GM23338 (cell line): ENCODE measurements at regions not wholly inside any gene's neighbourhood (a gene's known extent, or its start where the extent isn't known, plus 50 kb on each side); places are given as distances from the start of the nearest gene placed in this dataset.

Experiments
- ATAC-seq: fragments of 200-7000 bp; cut with Tn5 transposase; 3 replicates; pipeline ENCODE4 v1.9.1; 2020
- DNase-seq: peaks from one replicate; pipeline ENCODE4 v3.0.0-alpha.2; 2015; ENCODE audit warnings: low spot score
- H2AFZ ChIP-seq: fragments of 200-600 bp; sonication (generic); 2 replicates; pipeline ENCODE4 v1.8.0; 2016; ENCODE audit warnings: antibody characterized with exemption, mild to moderate bottlenecking, moderate library complexity
- H3F3A ChIP-seq: fragments of 200-600 bp; sonication (generic); replicated peaks from 2 replicates; pipeline ENCODE4 v1.8.0; 2017; ENCODE audit warnings: antibody characterized with exemption, mixed run types, low read depth
- H3K27ac ChIP-seq: fragments of 200-600 bp; sonication (generic); 2 replicates; pipeline ENCODE4 v1.6.1; 2016; ENCODE audit warnings: low read depth
- H3K27me3 ChIP-seq: fragments of 200-600 bp; sonication (generic); 2 replicates; pipeline ENCODE4 v1.8.0; 2016; ENCODE audit warnings: mild to moderate bottlenecking, mixed run types, moderate library complexity; ENCODE audit not compliant: insufficient read depth
- H3K36me3 ChIP-seq: fragments of 200-600 bp; sonication (generic); 2 replicates; pipeline ENCODE4 v1.8.0; 2016; ENCODE audit warnings: mild to moderate bottlenecking; ENCODE audit not compliant: insufficient read depth
- H3K4me1 ChIP-seq: fragments of 200-600 bp; sonication (generic); 2 replicates; pipeline ENCODE4 v1.8.0; 2016; ENCODE audit warnings: mild to moderate bottlenecking, moderate library complexity; ENCODE audit not compliant: insufficient read depth
- H3K4me2 ChIP-seq: fragments of 200-600 bp; sonication (generic); 2 replicates; pipeline ENCODE4 v1.7.1; 2017; ENCODE audit warnings: mixed run types
- H3K4me3 ChIP-seq: fragments of 200-600 bp; sonication (generic); 2 replicates; pipeline ENCODE4 v1.6.1; 2016; ENCODE audit warnings: mixed run types
- H3K79me2 ChIP-seq: fragments of 200-600 bp; sonication (generic); replicated peaks from 2 replicates; pipeline ENCODE4 v1.8.0; 2017; ENCODE audit warnings: mild to moderate bottlenecking; ENCODE audit not compliant: insufficient read depth
- H3K9me2 ChIP-seq: fragments of 200-600 bp; sonication (generic); 2 replicates; pipeline ENCODE4 v1.8.0; 2017; ENCODE audit not compliant: insufficient read depth
- H4K20me1 ChIP-seq: fragments of 200-600 bp; sonication (generic); replicated peaks from 2 replicates; pipeline ENCODE4 v1.8.0; 2017; ENCODE audit warnings: mild to moderate bottlenecking; ENCODE audit not compliant: insufficient read depth
- H3K27ac Mint-ChIP-seq: 2 replicates; pipeline ENCODE4 v1.8.0; 2020; ENCODE audit warnings: inconsistent platforms, mild to moderate bottlenecking, moderate library complexity, mixed read lengths
- H3K27me3 Mint-ChIP-seq: 3 replicates; pipeline ENCODE4 v1.8.0; 2022; ENCODE audit warnings: low read depth, mild to moderate bottlenecking, moderate library complexity, mixed read lengths, inconsistent platforms; ENCODE audit not compliant: insufficient read depth, poor library complexity
- H3K36me3 Mint-ChIP-seq: 3 replicates; pipeline ENCODE4 v1.8.0; 2021; ENCODE audit warnings: low read depth, mild to moderate bottlenecking, inconsistent platforms, moderate library complexity, mixed read lengths
- H3K4me1 Mint-ChIP-seq: 3 replicates; pipeline ENCODE4 v1.8.0; 2020; ENCODE audit warnings: mild to moderate bottlenecking, inconsistent platforms, mixed read lengths
- H3K4me3 Mint-ChIP-seq: 3 replicates; pipeline ENCODE4 v1.8.0; 2021; ENCODE audit warnings: moderate library complexity, mild to moderate bottlenecking, inconsistent platforms, mixed read lengths
- H3K9me3 Mint-ChIP-seq: 3 replicates; pipeline ENCODE4 v1.8.0; 2020; ENCODE audit warnings: moderate library complexity, mild to moderate bottlenecking, inconsistent platforms, mixed read lengths
- EZH2 ChIP-seq: fragments of 200-600 bp; sonication (generic); IDR thresholded peaks from one replicate; pipeline ENCODE4 v1.8.0; 2017; ENCODE audit warnings: antibody characterized with exemption, mild to moderate bottlenecking, low read depth; ENCODE audit not compliant: unreplicated experiment
- EZH2phosphoT487 ChIP-seq: fragments of 200-600 bp; sonication (generic); IDR thresholded peaks from one replicate; pipeline ENCODE4 v1.8.1; 2018; ENCODE audit warnings: antibody characterized with exemption; ENCODE audit not compliant: unreplicated experiment
- JUNB ChIP-seq: IDR thresholded peaks from one replicate; pipeline ENCODE4 v1.6.1; 2016; ENCODE audit warnings: antibody characterized with exemption; ENCODE audit not compliant: unreplicated experiment
- NANOG ChIP-seq: IDR thresholded peaks from 2 replicates; pipeline ENCODE4 v1.6.1; 2016; ENCODE audit warnings: antibody characterized with exemption, borderline replicate concordance
- ZNF114 ChIP-seq: fragments of 250-450 bp; sonication (Bioruptor Pico); IDR thresholded peaks from 2 replicates; pipeline ENCODE4 v1.5.0; 2020; ENCODE audit warnings: mild to moderate bottlenecking, moderate library complexity
- TF ChIP-seq, protein P1 (sequence below), 2 experiments: fragments of 200-600 bp in 1 of 2; sonication (generic) in 1 of 2; conservative IDR thresholded peaks; 2 replicates each; pipeline versions ENCODE4 v1.5.1 to v1.6.1; 2016 to 2017; ENCODE audit warnings: antibody characterized with exemption in 2 of 2, low read depth in 2 of 2, mild to moderate bottlenecking in 2 of 2, moderate library complexity in 1 of 2
- TF ChIP-seq, protein P2 (sequence below): IDR thresholded peaks from 2 replicates; pipeline ENCODE4 v1.6.1; 2016; ENCODE audit warnings: antibody characterized with exemption
- TF ChIP-seq, protein P3 (sequence below): fragments of 250-450 bp; sonication (Bioruptor Pico); IDR thresholded peaks from 2 replicates; pipeline ENCODE4 v1.5.0; 2020; ENCODE audit warnings: mild to moderate bottlenecking, moderate library complexity

GRCh38 chr16:72725643-72726042 lies 322.3 kb downstream of the ZFHX3 start:
- Histone ChIP-seq H3K4me1 (peaks cover 33% of the 10 kb centered on the region), H2AFZ (no peak overlapping the region), H3K27ac (no peak overlapping the region), H3K36me3 (no peaks in the 10 kb centered on the region), H3K4me2 (no peak overlapping the region), H3K9me2 (no peaks in the 10 kb centered on the region), H3K27me3 (no peaks in the 10 kb centered on the region), H4K20me1 (no peaks in the 10 kb centered on the region), H3F3A (no peaks in the 10 kb centered on the region), H3K4me3 (no peak overlapping the region), H3K79me2 (no peaks in the 10 kb centered on the region)
- no peaks in the 10 kb centered on the region; the same call in 2 of the 3 replicates for H3K9me3 Mint-ChIP-seq
- H3K27me3 Mint-ChIP-seq = peaks cover 4% of the 10 kb centered on the region
- peaks cover 8% of the 10 kb centered on the region; the same call in 2 of the 3 replicates for H3K36me3 Mint-ChIP-seq
- peaks cover 37% of the 10 kb centered on the region for H3K4me1 Mint-ChIP-seq
- no peak for TF ChIP-seq EZH2
- TF ChIP-seq, protein P1, sequence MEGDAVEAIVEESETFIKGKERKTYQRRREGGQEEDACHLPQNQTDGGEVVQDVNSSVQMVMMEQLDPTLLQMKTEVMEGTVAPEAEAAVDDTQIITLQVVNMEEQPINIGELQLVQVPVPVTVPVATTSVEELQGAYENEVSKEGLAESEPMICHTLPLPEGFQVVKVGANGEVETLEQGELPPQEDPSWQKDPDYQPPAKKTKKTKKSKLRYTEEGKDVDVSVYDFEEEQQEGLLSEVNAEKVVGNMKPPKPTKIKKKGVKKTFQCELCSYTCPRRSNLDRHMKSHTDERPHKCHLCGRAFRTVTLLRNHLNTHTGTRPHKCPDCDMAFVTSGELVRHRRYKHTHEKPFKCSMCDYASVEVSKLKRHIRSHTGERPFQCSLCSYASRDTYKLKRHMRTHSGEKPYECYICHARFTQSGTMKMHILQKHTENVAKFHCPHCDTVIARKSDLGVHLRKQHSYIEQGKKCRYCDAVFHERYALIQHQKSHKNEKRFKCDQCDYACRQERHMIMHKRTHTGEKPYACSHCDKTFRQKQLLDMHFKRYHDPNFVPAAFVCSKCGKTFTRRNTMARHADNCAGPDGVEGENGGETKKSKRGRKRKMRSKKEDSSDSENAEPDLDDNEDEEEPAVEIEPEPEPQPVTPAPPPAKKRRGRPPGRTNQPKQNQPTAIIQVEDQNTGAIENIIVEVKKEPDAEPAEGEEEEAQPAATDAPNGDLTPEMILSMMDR (conservative IDR thresholded peaks at IDR 0.05; ENCODE audit: low read depth in 2 of 2) = no peak
- no peak for TF ChIP-seq NANOG
- TF ChIP-seq ZNF114 (CRISPR knock-in tag) = no peak
- no peak for TF ChIP-seq EZH2phosphoT487
- ATAC-seq = no peak
- no peak overlapping the region for H3K27ac Mint-ChIP-seq
- DNase-seq = no peak
- H3K4me3 Mint-ChIP-seq = no peak overlapping the region

GRCh38 chr16:72723781-72724180 lies 324.1 kb downstream of the ZFHX3 start:
- Mint-ChIP-seq H3K27me3 (peaks cover 7% of the 10 kb centered on the region), H3K4me1 (peaks cover 41% of the 10 kb centered on the region), H3K9me3 (no peaks in the 10 kb centered on the region), H3K4me3 (no peak overlapping the region), H3K27ac (peak overlapping the region; percentile 98; the same call in 1 of the 2 replicates), H3K36me3 (no peaks in the 10 kb centered on the region; the same call in 2 of the 3 replicates)
- Histone ChIP-seq H3K4me3 (no peak overlapping the region), H3K27ac (no peak overlapping the region), H3F3A (no peaks in the 10 kb centered on the region), H3K4me1 (peaks cover 33% of the 10 kb centered on the region), H2AFZ (no peak overlapping the region), H3K27me3 (no peaks in the 10 kb centered on the region), H3K9me2 (no peaks in the 10 kb centered on the region), H3K79me2 (no peaks in the 10 kb centered on the region), H3K36me3 (no peaks in the 10 kb centered on the region), H3K4me2 (peak overlapping the region; percentile 65; the same call in 1 of the 2 replicates), H4K20me1 (no peaks in the 10 kb centered on the region)
- TF ChIP-seq, protein P2, sequence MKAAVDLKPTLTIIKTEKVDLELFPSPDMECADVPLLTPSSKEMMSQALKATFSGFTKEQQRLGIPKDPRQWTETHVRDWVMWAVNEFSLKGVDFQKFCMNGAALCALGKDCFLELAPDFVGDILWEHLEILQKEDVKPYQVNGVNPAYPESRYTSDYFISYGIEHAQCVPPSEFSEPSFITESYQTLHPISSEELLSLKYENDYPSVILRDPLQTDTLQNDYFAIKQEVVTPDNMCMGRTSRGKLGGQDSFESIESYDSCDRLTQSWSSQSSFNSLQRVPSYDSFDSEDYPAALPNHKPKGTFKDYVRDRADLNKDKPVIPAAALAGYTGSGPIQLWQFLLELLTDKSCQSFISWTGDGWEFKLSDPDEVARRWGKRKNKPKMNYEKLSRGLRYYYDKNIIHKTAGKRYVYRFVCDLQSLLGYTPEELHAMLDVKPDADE = no peak
- ATAC-seq (no peak), DNase-seq (no peak)

- Mint-ChIP-seq H3K27me3 (peaks cover 7% of the 10 kb centered on the region), H3K4me1 (peaks cover 41% of the 10 kb centered on the region), H3K9me3 (no peaks in the 10 kb centered on the region), H3K27ac (peak overlapping the region; percentile 98), H3K4me3 (peak overlapping the region; percentile 58), H3K36me3 (no peaks in the 10 kb centered on the region; the same call in 2 of the 3 replicates)
- Histone ChIP-seq H3K27me3 (no peaks in the 10 kb centered on the region), H3K36me3 (no peaks in the 10 kb centered on the region), H3F3A (no peaks in the 10 kb centered on the region), H3K79me2 (no peaks in the 10 kb centered on the region), H3K4me3 (peak overlapping the region; percentile 25), H4K20me1 (no peaks in the 10 kb centered on the region), H3K27ac (no peak overlapping the region; the same call in 1 of the 2 replicates), H2AFZ (no peak overlapping the region), H3K4me1 (peaks cover 33% of the 10 kb centered on the region), H3K9me2 (no peaks in the 10 kb centered on the region), H3K4me2 (peak overlapping the region; percentile 65)
- DNase-seq = peak; percentile 76
- peak; percentile 92 for ATAC-seq
- no peak for TF ChIP-seq JUNB
- TF ChIP-seq, protein P3, sequence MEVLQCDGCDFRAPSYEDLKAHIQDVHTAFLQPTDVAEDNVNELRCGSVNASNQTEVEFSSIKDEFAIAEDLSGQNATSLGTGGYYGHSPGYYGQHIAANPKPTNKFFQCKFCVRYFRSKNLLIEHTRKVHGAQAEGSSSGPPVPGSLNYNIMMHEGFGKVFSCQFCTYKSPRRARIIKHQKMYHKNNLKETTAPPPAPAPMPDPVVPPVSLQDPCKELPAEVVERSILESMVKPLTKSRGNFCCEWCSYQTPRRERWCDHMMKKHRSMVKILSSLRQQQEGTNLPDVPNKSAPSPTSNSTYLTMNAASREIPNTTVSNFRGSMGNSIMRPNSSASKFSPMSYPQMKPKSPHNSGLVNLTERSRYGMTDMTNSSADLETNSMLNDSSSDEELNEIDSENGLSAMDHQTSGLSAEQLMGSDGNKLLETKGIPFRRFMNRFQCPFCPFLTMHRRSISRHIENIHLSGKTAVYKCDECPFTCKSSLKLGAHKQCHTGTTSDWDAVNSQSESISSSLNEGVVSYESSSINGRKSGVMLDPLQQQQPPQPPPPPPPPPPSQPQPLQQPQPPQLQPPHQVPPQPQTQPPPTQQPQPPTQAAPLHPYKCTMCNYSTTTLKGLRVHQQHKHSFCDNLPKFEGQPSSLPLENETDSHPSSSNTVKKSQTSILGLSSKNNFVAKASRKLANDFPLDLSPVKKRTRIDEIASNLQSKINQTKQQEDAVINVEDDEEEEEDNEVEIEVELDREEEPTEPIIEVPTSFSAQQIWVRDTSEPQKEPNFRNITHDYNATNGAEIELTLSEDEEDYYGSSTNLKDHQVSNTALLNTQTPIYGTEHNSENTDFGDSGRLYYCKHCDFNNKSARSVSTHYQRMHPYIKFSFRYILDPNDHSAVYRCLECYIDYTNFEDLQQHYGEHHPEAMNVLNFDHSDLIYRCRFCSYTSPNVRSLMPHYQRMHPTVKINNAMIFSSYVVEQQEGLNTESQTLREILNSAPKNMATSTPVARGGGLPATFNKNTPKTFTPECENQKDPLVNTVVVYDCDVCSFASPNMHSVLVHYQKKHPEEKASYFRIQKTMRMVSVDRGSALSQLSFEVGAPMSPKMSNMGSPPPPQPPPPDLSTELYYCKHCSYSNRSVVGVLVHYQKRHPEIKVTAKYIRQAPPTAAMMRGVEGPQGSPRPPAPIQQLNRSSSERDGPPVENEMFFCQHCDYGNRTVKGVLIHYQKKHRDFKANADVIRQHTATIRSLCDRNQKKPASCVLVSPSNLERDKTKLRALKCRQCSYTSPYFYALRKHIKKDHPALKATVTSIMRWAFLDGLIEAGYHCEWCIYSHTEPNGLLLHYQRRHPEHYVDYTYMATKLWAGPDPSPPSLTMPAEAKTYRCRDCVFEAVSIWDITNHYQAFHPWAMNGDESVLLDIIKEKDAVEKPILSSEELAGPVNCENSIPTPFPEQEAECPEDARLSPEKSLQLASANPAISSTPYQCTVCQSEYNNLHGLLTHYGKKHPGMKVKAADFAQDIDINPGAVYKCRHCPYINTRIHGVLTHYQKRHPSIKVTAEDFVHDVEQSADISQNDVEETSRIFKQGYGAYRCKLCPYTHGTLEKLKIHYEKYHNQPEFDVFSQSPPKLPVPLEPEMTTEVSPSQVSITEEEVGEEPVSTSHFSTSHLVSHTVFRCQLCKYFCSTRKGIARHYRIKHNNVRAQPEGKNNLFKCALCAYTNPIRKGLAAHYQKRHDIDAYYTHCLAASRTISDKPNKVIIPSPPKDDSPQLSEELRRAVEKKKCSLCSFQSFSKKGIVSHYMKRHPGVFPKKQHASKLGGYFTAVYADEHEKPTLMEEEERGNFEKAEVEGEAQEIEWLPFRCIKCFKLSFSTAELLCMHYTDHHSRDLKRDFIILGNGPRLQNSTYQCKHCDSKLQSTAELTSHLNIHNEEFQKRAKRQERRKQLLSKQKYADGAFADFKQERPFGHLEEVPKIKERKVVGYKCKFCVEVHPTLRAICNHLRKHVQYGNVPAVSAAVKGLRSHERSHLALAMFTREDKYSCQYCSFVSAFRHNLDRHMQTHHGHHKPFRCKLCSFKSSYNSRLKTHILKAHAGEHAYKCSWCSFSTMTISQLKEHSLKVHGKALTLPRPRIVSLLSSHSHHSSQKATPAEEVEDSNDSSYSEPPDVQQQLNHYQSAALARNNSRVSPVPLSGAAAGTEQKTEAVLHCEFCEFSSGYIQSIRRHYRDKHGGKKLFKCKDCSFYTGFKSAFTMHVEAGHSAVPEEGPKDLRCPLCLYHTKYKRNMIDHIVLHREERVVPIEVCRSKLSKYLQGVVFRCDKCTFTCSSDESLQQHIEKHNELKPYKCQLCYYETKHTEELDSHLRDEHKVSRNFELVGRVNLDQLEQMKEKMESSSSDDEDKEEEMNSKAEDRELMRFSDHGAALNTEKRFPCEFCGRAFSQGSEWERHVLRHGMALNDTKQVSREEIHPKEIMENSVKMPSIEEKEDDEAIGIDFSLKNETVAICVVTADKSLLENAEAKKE (CRISPR knock-in tag) = no peak
- TF ChIP-seq NANOG = peak; percentile 99
Measured at GRCh38 chr16:72722552-72722951, 325.4 kb downstream of the ZFHX3 start.
